Mononuclear cell (primary cell): ENCODE measurements at regions not wholly inside any gene's neighbourhood (a gene's known extent, or its start where the extent isn't known, plus 50 kb on each side); places are given as distances from the start of the nearest gene placed in this dataset.
"Not testable (repeated sequence)": the region's sequence is repeated elsewhere in the genome, so short reads cannot be mapped to it uniquely, and the experiment has no call there.

Experiments
- H3K27me3 ChIP-seq: 2 replicates; pipeline ENCODE4 v1.6.0; 2011; ENCODE audit warnings: low read length, control low read depth; ENCODE audit not compliant: insufficient read depth
- H3K4me1 ChIP-seq: 2 replicates; pipeline ENCODE4 v1.5.1; 2011; ENCODE audit warnings: mild to moderate bottlenecking, low read length, control low read depth; ENCODE audit not compliant: insufficient read depth
- H3K4me3 ChIP-seq: 2 replicates; pipeline ENCODE4 v1.5.1; 2011; ENCODE audit warnings: mild to moderate bottlenecking, low read length, moderate library complexity
- H3K9me3 ChIP-seq: 2 replicates; pipeline ENCODE4 v1.5.1; 2011; ENCODE audit warnings: low read depth, mild to moderate bottlenecking, control low read depth, low read length

DNA sequence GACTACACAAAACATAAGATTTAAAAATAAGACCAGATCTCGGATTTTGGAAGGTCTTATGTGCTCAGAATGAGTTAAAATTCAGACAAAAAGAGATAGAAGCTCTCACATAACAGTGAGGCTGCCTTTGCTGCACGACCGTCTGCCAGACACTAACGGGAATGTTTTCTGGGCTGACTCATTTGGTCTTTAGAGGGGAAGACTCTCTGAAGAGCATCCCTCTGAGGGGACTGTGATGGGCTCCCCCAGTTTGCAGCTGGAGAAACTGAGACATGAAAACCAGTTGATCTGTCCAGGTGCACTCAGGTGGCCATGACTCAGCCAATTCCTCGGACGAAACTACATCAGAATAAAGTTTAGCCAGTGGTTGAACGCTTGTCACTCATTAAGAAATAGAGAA is 153.9 kb downstream of the RNASET2 start:
- Histone ChIP-seq H3K4me3 (no peak overlapping the region), H3K27me3 (no peaks in the 10 kb centered on the region), H3K9me3 (peaks cover 18% of the 10 kb centered on the region), H3K4me1 (no peaks in the 10 kb centered on the region)

DNA sequence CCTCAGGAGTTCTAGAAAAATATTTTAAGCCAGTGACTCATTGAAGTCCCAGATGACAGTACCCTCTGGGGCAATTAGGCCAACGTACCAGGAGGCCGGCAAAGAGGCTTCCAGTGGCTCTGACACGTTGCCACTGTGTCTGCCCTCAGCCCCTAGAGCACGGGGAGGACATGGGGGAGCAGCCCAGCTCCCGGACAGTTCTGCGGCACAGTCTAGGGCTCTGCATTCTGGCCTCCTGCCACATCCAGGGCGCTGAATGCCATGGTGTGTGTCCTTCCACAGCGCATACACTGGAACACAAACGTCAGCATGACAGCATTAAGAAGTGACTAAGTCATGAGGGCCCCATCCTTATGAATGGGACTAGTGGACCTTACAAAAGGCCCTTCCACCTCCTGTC is 156.2 kb downstream of the RNASET2 start:
- Histone ChIP-seq H3K4me1 (no peaks in the 10 kb centered on the region), H3K4me3 (no peak overlapping the region)

GRCh38 chr6:166798652-166799051 is 157.7 kb downstream of the RNASET2 start:
- H3K4me1 ChIP-seq, result no peaks in the 10 kb centered on the region
- no peaks in the 10 kb centered on the region for H3K9me3 ChIP-seq
- no peak overlapping the region for H3K4me3 ChIP-seq
- no peaks in the 10 kb centered on the region for H3K27me3 ChIP-seq

More for the DNA sequence above, 156.2 kb downstream of the RNASET2 start:
- H3K9me3 ChIP-seq, result no peaks in the 10 kb centered on the region
- H3K27me3 ChIP-seq, result no peaks in the 10 kb centered on the region

- Histone ChIP-seq H3K27me3 (no peaks in the 10 kb centered on the region), H3K4me3 (no peak overlapping the region), H3K9me3 (no peaks in the 10 kb centered on the region), H3K4me1 (no peaks in the 10 kb centered on the region)
Observed at GRCh38 chr6:166796610-166797009, 159.7 kb downstream of the RNASET2 start.

- Histone ChIP-seq H3K4me3 (no peak overlapping the region), H3K4me1 (no peaks in the 10 kb centered on the region), H3K27me3 (no peaks in the 10 kb centered on the region), H3K9me3 (no peaks in the 10 kb centered on the region)
Observed at GRCh38 chr6:166795879-166796278, 160.5 kb downstream of the RNASET2 start.

GRCh38 chr6:166790808-166791207 is 163.8 kb upstream of the RPS6KA2 start:
- not testable (repeated sequence) for H3K9me3 ChIP-seq, H3K4me1 ChIP-seq, H3K27me3 ChIP-seq, H3K4me3 ChIP-seq

- H3K4me3 ChIP-seq, H3K27me3 ChIP-seq, H3K4me1 ChIP-seq, H3K9me3 ChIP-seq: not testable (repeated sequence)
Observed at GRCh38 chr6:166788846-166789529, 161.9 kb upstream of the RPS6KA2 start.

DNA sequence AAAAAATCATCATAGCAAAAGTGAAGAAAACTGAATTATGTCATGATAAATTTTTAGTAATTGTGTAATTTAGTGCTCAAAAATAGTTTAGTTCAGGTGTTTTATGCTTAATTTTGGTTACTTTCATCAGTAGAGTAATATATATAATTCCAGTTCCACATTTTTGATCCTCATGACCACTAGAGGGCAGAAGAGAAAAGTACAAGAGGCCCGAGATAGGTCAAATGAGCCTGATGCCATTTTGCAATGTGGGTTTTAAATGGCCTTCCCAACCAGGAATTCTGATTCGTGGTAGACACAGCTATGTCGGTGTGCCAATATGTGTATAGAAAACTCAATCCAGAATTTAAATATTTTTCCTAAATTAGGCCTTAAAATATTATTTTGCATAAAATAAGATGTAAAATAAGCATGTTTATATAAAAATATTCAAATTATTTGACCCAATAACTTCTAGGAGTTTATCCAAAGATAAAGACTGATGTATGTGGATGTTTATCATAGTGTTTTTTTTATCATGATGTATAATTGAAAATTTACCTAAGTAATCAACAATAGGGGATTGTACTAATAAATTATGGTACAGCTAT is 159.7 kb upstream of the RPS6KA2 start:
- Histone ChIP-seq H3K4me3 (no peak overlapping the region), H3K27me3 (no peaks in the 10 kb centered on the region), H3K4me1 (no peaks in the 10 kb centered on the region), H3K9me3 (no peaks in the 10 kb centered on the region)

DNA sequence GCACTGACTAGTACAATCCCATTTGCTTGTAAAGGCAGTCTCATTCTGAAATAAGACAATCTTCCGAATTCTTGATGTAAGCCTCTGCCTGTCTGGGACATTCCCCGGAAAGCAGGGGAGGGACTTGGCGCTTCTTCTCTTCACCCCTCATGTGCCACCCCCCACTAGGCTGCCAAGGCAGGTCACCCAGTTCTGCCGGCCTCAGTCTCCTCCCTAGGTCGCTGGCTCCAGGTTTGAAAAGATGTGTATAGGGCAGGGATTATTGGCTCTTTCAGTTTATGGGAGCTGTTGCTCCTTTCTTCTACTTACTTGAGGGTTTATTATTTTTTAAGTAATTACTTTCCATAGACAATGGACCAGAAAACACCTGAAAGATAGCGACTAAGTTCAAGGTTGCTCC is 158.1 kb upstream of the RPS6KA2 start:
- Histone ChIP-seq H3K27me3 (no peaks in the 10 kb centered on the region), H3K4me3 (no peak overlapping the region), H3K9me3 (no peaks in the 10 kb centered on the region), H3K4me1 (no peaks in the 10 kb centered on the region)

- Histone ChIP-seq H3K4me1 (no peaks in the 10 kb centered on the region), H3K4me3 (no peak overlapping the region), H3K9me3 (no peaks in the 10 kb centered on the region), H3K27me3 (no peaks in the 10 kb centered on the region)
Observed at GRCh38 chr6:166784691-166785090, 157.6 kb upstream of the RPS6KA2 start.

DNA sequence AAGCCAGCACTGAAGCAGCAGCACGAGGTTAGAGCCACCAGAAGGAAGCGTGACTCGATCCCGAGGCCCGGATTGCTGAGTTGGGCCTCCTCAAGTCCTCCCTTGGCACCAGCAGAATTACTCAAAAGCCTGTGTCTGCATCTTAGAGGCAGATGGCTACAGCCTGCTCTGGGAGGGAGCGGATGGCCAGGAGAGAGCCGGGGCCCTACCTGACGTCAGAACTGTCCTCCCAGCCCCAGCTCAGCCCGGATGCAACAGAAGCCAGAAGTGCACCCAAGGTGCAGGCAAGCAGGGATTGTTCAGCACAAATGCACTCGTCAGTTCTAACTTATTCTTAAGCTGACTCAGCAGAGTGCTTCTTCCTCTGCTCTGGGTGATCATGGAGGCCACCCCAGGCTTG is 155.5 kb upstream of the RPS6KA2 start:
- Histone ChIP-seq H3K9me3 (no peaks in the 10 kb centered on the region), H3K4me1 (no peaks in the 10 kb centered on the region), H3K4me3 (no peak overlapping the region), H3K27me3 (no peaks in the 10 kb centered on the region)

DNA sequence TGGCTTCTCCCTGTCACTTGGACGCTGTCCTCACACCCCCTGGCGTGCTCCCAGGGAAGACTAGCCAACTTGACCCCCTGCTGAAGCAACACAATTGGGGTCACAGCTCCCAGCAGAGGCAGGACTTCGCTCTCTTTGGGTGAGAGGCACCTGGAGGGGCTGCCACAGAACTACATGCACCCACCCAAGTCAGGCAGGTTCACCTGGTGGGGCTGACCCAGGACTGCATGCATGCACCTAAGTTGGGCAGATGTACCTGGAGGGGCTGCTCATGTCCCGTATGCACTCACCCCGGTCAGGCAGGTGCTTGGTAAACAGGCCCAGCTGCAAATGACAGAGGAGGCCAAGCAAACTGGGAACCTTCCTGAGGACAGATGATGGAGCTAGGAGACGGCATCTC is 154.3 kb upstream of the RPS6KA2 start:
- no peaks in the 10 kb centered on the region for H3K9me3 ChIP-seq
- no peaks in the 10 kb centered on the region for H3K27me3 ChIP-seq
- no peak overlapping the region for H3K4me3 ChIP-seq
- H3K4me1 ChIP-seq, result no peaks in the 10 kb centered on the region

- no peaks in the 10 kb centered on the region for H3K27me3 ChIP-seq
- H3K9me3 ChIP-seq, result no peaks in the 10 kb centered on the region
- no peak overlapping the region for H3K4me3 ChIP-seq
Observed at GRCh38 chr6:166779963-166780683, 153.1 kb upstream of the RPS6KA2 start.

GRCh38 chr6:166779381-166779780 is 152.3 kb upstream of the RPS6KA2 start:
- no peaks in the 10 kb centered on the region for H3K9me3 ChIP-seq
- no peak overlapping the region for H3K4me3 ChIP-seq
- peaks cover 6% of the 10 kb centered on the region for H3K4me1 ChIP-seq
- no peaks in the 10 kb centered on the region for H3K27me3 ChIP-seq

More at GRCh38 chr6:166779963-166780683, 153.1 kb upstream of the RPS6KA2 start:
- peaks cover 6% of the 10 kb centered on the region for H3K4me1 ChIP-seq

DNA sequence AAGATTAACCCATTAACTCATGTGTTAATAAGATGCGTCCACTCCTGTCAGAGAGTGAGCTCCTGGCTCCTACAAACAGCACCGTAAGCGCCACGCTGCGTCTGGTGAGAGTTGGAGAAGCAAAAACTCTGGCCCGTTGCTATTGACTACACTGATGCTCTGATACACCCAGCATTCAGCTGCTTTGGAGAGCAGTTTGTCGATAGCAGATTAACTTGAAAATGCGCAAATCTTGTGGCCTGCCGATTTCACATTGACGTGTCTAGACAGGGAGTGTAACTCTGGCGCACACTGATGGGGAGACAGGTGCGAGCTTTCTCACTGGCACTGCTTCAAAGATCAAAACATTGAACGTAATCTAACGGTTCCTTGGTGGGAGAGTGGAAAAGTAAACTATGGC is 151.7 kb upstream of the RPS6KA2 start:
- no peaks in the 10 kb centered on the region for H3K9me3 ChIP-seq
- H3K27me3 ChIP-seq, result no peaks in the 10 kb centered on the region
- no peak overlapping the region for H3K4me3 ChIP-seq
- peaks cover 6% of the 10 kb centered on the region for H3K4me1 ChIP-seq

DNA sequence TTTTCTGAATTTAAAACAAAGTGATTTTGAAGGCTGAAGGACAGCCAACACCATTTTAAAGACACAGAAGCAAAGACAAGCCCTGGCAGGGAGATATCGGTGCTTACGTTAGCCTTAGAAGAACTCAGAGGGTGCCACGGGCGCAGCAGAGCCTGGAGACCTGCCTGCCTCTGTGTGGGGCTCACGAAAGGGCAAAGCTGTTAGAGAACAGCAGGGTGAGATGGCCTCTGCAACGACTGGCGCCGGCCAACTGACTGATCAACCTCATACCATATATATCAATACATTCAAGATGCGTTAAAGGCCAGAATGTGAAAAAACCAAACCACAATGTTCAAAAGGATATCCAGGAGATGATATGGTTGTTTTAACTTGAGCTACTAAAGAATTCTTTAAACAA is 151.0 kb upstream of the RPS6KA2 start:
- Histone ChIP-seq H3K27me3 (no peaks in the 10 kb centered on the region), H3K4me3 (no peak overlapping the region), H3K9me3 (no peaks in the 10 kb centered on the region), H3K4me1 (peaks cover 6% of the 10 kb centered on the region)
